ENCODE measurements at regions not wholly inside any gene's neighbourhood (a gene's known extent, or its start where the extent isn't known, plus 50 kb on each side); places are given as distances from the start of the nearest gene placed in this dataset.
"Not testable (repeated sequence)": the region's sequence is repeated elsewhere in the genome, so short reads cannot be mapped to it uniquely, and the experiment has no call there.

- Histone ChIP-seq H3K9me3 (ENCODE audit: insufficient read depth, low read depth, low read length) (peaks cover 6% of the 10 kb centered on the region; the same call in 1 of the 2 replicates), H3K27me3 (ENCODE audit: insufficient read depth, low read length) (no peaks in the 10 kb centered on the region), H3K4me3 (ENCODE audit: low read length) (no peak overlapping the region), H3K27ac (ENCODE audit: low read length) (no peak overlapping the region), H3K9ac (ENCODE audit: low read depth, low read length) (no peak overlapping the region), H3K4me1 (ENCODE audit: insufficient read depth, low read length) (no peaks in the 10 kb centered on the region; the same call in 1 of the 2 replicates), H3K36me3 (ENCODE audit: insufficient read depth, low read depth, low read length) (no peaks in the 10 kb centered on the region)
Measured at GRCh38 chr3:82636177-82636576, 874.7 kb upstream of the GBE1 start.

GRCh38 chr3:82633319-82633718, 871.9 kb upstream of the GBE1 start:
- no peak overlapping the region for H3K9ac ChIP-seq (ENCODE audit: low read depth, low read length)
- H3K27me3 ChIP-seq (ENCODE audit: insufficient read depth, low read length) = no peaks in the 10 kb centered on the region
- H3K4me1 ChIP-seq (ENCODE audit: insufficient read depth, low read length) = no peaks in the 10 kb centered on the region; the same call in 1 of the 2 replicates
- H3K27ac ChIP-seq (ENCODE audit: low read length) = no peak overlapping the region
- H3K4me3 ChIP-seq (ENCODE audit: low read length) = no peak overlapping the region
- no peaks in the 10 kb centered on the region for H3K36me3 ChIP-seq (ENCODE audit: insufficient read depth, low read depth, low read length)
- H3K9me3 ChIP-seq (ENCODE audit: insufficient read depth, low read depth, low read length) = no peaks in the 10 kb centered on the region

- no peak overlapping the region for H3K4me3 ChIP-seq (ENCODE audit: low read length)
- no peak overlapping the region for H3K27ac ChIP-seq (ENCODE audit: low read length)
- H3K4me1 ChIP-seq (ENCODE audit: insufficient read depth, low read length) = no peaks in the 10 kb centered on the region; the same call in 1 of the 2 replicates
- H3K36me3 ChIP-seq (ENCODE audit: insufficient read depth, low read depth, low read length) = no peaks in the 10 kb centered on the region
- no peak overlapping the region for H3K9ac ChIP-seq (ENCODE audit: low read depth, low read length)
- no peaks in the 10 kb centered on the region for H3K9me3 ChIP-seq (ENCODE audit: insufficient read depth, low read depth, low read length)
- no peaks in the 10 kb centered on the region for H3K27me3 ChIP-seq (ENCODE audit: insufficient read depth, low read length)
Measured at GRCh38 chr3:82629937-82630336, 868.5 kb upstream of the GBE1 start.

- Histone ChIP-seq H3K4me1 (ENCODE audit: insufficient read depth, low read length) (no peaks in the 10 kb centered on the region; the same call in 1 of the 2 replicates), H3K9ac (ENCODE audit: low read depth, low read length) (no peak overlapping the region), H3K27me3 (ENCODE audit: insufficient read depth, low read length) (no peaks in the 10 kb centered on the region), H3K9me3 (ENCODE audit: insufficient read depth, low read depth, low read length) (peaks cover 12% of the 10 kb centered on the region), H3K4me3 (ENCODE audit: low read length) (no peak overlapping the region), H3K36me3 (ENCODE audit: insufficient read depth, low read depth, low read length) (no peaks in the 10 kb centered on the region), H3K27ac (ENCODE audit: low read length) (no peak overlapping the region)
Measured at GRCh38 chr3:82628385-82629014, 867.1 kb upstream of the GBE1 start.

GRCh38 chr3:82627733-82628132, 866.3 kb upstream of the GBE1 start:
- Histone ChIP-seq H3K36me3 (ENCODE audit: insufficient read depth, low read depth, low read length) (no peaks in the 10 kb centered on the region), H3K9me3 (ENCODE audit: insufficient read depth, low read depth, low read length) (peaks cover 12% of the 10 kb centered on the region), H3K4me3 (ENCODE audit: low read length) (no peak overlapping the region), H3K27me3 (ENCODE audit: insufficient read depth, low read length) (no peaks in the 10 kb centered on the region), H3K27ac (ENCODE audit: low read length) (no peak overlapping the region), H3K9ac (ENCODE audit: low read depth, low read length) (no peak overlapping the region), H3K4me1 (ENCODE audit: insufficient read depth, low read length) (no peaks in the 10 kb centered on the region)

GRCh38 chr3:82620744-82621143, 859.3 kb upstream of the GBE1 start:
- not testable (repeated sequence) for H3K36me3 ChIP-seq (ENCODE audit: insufficient read depth, low read depth, low read length); H3K4me1 ChIP-seq (ENCODE audit: insufficient read depth, low read length); H3K27ac ChIP-seq (ENCODE audit: low read length); H3K27me3 ChIP-seq (ENCODE audit: insufficient read depth, low read length); H3K9ac ChIP-seq (ENCODE audit: low read depth, low read length); H3K4me3 ChIP-seq (ENCODE audit: low read length)
- H3K9me3 ChIP-seq (ENCODE audit: insufficient read depth, low read depth, low read length) = peaks cover 25% of the 10 kb centered on the region

- Histone ChIP-seq H3K9ac (ENCODE audit: low read depth, low read length) (no peak overlapping the region), H3K27me3 (ENCODE audit: insufficient read depth, low read length) (no peaks in the 10 kb centered on the region)
Measured at GRCh38 chr3:82618594-82618993, 857.1 kb upstream of the GBE1 start.

GRCh38 chr3:82610236-82610635, 848.8 kb upstream of the GBE1 start:
- H3K27me3 ChIP-seq (ENCODE audit: insufficient read depth, low read length) = no peaks in the 10 kb centered on the region
- no peak overlapping the region for H3K27ac ChIP-seq (ENCODE audit: low read length)
- no peak overlapping the region for H3K9ac ChIP-seq (ENCODE audit: low read depth, low read length)
- H3K36me3 ChIP-seq (ENCODE audit: insufficient read depth, low read depth, low read length) = no peaks in the 10 kb centered on the region
- no peaks in the 10 kb centered on the region for H3K9me3 ChIP-seq (ENCODE audit: insufficient read depth, low read depth, low read length)
- H3K4me1 ChIP-seq (ENCODE audit: insufficient read depth, low read length) = no peaks in the 10 kb centered on the region
- no peak overlapping the region for H3K4me3 ChIP-seq (ENCODE audit: low read length)

More at GRCh38 chr3:82618594-82618993, 857.1 kb upstream of the GBE1 start:
- H3K4me3 ChIP-seq (ENCODE audit: low read length) = no peak overlapping the region
- no peak overlapping the region for H3K27ac ChIP-seq (ENCODE audit: low read length)
- H3K9me3 ChIP-seq (ENCODE audit: insufficient read depth, low read depth, low read length) = peaks cover 15% of the 10 kb centered on the region
- no peaks in the 10 kb centered on the region for H3K36me3 ChIP-seq (ENCODE audit: insufficient read depth, low read depth, low read length)
- no peaks in the 10 kb centered on the region for H3K4me1 ChIP-seq (ENCODE audit: insufficient read depth, low read length)

GRCh38 chr3:82607391-82607790, 845.9 kb upstream of the GBE1 start:
- no peak overlapping the region for H3K27ac ChIP-seq (ENCODE audit: low read length)
- H3K9me3 ChIP-seq (ENCODE audit: insufficient read depth, low read depth, low read length) = no peaks in the 10 kb centered on the region
- no peaks in the 10 kb centered on the region for H3K27me3 ChIP-seq (ENCODE audit: insufficient read depth, low read length)
- H3K36me3 ChIP-seq (ENCODE audit: insufficient read depth, low read depth, low read length) = no peaks in the 10 kb centered on the region
- no peak overlapping the region for H3K9ac ChIP-seq (ENCODE audit: low read depth, low read length)
- no peak overlapping the region for H3K4me3 ChIP-seq (ENCODE audit: low read length)
- H3K4me1 ChIP-seq (ENCODE audit: insufficient read depth, low read length) = no peaks in the 10 kb centered on the region

GRCh38 chr3:82596805-82597204, 835.4 kb upstream of the GBE1 start:
- H3K27me3 ChIP-seq (ENCODE audit: insufficient read depth, low read length) = no peaks in the 10 kb centered on the region
- H3K4me3 ChIP-seq (ENCODE audit: low read length) = no peak overlapping the region
- no peaks in the 10 kb centered on the region for H3K36me3 ChIP-seq (ENCODE audit: insufficient read depth, low read depth, low read length)
- H3K9ac ChIP-seq (ENCODE audit: low read depth, low read length) = no peak overlapping the region
- H3K27ac ChIP-seq (ENCODE audit: low read length) = no peak overlapping the region
- peaks cover 29% of the 10 kb centered on the region for H3K9me3 ChIP-seq (ENCODE audit: insufficient read depth, low read depth, low read length)
- H3K4me1 ChIP-seq (ENCODE audit: insufficient read depth, low read length) = no peaks in the 10 kb centered on the region

- Histone ChIP-seq H3K4me3 (ENCODE audit: low read length) (no peak overlapping the region), H3K27me3 (ENCODE audit: insufficient read depth, low read length) (no peaks in the 10 kb centered on the region), H3K9me3 (ENCODE audit: insufficient read depth, low read depth, low read length) (peaks cover 29% of the 10 kb centered on the region), H3K27ac (ENCODE audit: low read length) (no peak overlapping the region), H3K9ac (ENCODE audit: low read depth, low read length) (no peak overlapping the region), H3K36me3 (ENCODE audit: insufficient read depth, low read depth, low read length) (no peaks in the 10 kb centered on the region), H3K4me1 (ENCODE audit: insufficient read depth, low read length) (no peaks in the 10 kb centered on the region)
Measured at GRCh38 chr3:82595530-82595929, 834.1 kb upstream of the GBE1 start.

- Histone ChIP-seq H3K4me1 (ENCODE audit: insufficient read depth, low read length) (no peaks in the 10 kb centered on the region), H3K27me3 (ENCODE audit: insufficient read depth, low read length) (no peaks in the 10 kb centered on the region), H3K9ac (ENCODE audit: low read depth, low read length) (no peak overlapping the region), H3K4me3 (ENCODE audit: low read length) (no peak overlapping the region), H3K9me3 (ENCODE audit: insufficient read depth, low read depth, low read length) (no peaks in the 10 kb centered on the region), H3K27ac (ENCODE audit: low read length) (no peak overlapping the region), H3K36me3 (ENCODE audit: insufficient read depth, low read depth, low read length) (no peaks in the 10 kb centered on the region)
Measured at GRCh38 chr3:82587174-82587573, 825.7 kb upstream of the GBE1 start.
